HG02610 (cell line): ENCODE measurements at regions not wholly inside any gene's neighbourhood (a gene's known extent, or its start where the extent isn't known, plus 50 kb on each side); places are given as distances from the start of the nearest gene placed in this dataset.

Source experiments
- ATAC-seq: cut with Tn5 transposase; IDR thresholded peaks from one replicate; pipeline ENCODE4 v1.9.1; 2021; ENCODE audit warnings: mild to moderate bottlenecking, moderate library complexity; ENCODE audit not compliant: unreplicated experiment

GRCh38 chr11:80082406-80082805 lies 641.6 kb upstream of the TENM4 start:
- no peak for ATAC-seq

DNA sequence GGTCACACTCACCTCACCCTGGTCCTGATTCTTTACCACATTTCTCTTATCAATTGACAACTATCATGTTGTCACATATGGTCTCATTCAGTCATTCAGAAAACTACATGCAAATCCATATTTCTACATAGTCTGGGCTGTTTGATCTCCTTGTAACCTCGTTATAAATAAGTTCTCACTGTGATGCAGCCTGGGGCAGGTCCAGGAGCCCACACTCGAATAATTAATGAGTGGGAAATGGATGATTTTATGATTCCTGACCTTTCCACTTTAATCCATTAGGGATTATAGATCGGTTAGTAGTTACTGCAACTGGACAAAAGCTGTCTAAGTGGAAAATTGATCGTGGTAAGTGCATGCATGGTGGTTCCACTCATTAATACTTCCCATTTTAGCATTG lies 636.3 kb upstream of the TENM4 start:
- no peak for ATAC-seq

DNA sequence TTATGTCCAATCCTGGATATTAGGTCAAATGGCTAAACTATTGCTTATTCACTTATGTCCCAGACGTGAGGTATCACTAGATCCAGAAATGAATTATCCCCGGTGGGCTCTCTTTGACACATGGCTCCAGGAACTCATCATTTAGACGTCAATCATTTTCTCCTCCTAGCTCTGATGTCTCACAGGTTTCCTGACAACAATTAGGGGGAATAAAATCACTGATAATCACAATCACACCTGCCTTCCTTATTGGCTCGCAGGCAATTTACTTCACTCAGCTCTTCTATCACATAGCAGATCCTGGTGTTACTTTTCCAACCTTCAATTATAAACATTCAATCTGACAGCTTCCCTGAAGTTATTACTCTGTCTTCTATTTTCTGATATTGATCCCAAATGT lies 634.0 kb upstream of the TENM4 start:
- ATAC-seq = no peak

GRCh38 chr11:80066291-80066690 lies 625.5 kb upstream of the TENM4 start:
- ATAC-seq = no peak

DNA sequence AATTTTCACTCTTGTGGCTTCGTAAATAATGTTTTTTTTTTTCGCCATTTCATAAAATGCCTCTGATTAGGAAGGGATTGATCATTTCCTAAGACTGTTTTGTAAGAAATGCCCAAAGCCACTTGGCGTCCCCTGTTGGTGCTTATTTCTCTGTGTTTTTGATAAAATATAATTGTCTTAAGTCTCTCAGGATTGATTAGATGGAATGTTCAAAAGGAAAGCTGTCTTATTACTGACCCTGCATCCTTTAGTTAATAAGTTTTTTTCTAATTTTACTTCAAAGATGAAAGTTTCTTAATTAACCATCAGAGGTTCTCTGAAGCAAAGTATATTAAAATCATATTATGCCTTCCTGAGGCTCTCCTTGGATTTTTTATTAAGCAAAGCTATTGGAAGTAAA lies 624.3 kb upstream of the TENM4 start:
- no peak for ATAC-seq

GRCh38 chr11:80061056-80061455 lies 620.2 kb upstream of the TENM4 start:
- no peak for ATAC-seq

DNA sequence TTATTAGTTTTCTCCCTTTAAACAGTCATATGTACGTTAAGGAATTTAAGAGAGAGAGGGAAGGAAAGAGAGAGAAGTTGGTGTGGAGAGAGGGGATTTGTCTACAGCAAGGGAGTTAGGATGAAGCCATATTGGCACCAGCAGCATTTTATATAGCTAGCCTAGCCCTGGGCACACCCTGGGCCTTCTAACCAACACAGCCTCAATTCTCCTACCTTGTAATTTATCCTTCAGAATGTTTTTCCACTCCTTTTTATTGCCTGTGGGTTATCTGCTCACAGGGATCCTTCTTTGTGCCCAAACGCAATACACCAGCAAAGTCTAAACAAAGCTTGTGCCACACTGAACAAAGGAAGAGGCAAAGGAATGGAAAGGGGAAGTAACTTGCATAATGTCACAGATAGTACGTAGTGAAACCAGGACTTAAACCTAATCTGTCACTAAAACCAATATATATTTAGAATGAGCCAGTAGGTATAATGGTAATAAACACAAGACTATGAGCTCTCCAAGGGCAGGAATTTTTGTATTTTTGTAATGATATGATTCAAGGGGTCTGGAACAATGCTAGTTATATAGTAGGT lies 613.8 kb upstream of the TENM4 start:
- ATAC-seq = no peak

- ATAC-seq = no peak
These were observed 607.7 kb upstream of the TENM4 start for GRCh38 chr11:80048513-80048912.

GRCh38 chr11:80041136-80042000 lies 600.5 kb upstream of the TENM4 start:
- ATAC-seq = no peak

DNA sequence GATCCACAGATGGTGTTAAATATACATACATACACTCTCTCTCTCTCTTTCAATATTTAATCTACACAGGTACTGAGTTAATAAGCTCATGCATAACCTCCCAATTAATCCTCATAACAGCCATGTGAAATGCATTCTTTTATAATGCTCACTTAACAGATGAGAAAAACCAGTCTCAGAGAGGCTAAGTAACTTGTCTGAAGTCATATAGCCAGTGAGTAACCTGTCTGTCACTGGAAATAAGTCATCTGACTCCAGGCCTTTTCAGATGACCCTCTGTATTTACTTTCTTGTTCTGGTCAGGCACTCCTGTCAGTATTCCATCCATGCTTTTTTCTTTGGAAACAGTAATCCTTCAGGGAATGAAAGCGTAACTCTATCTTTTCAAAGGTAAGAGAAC lies 594.0 kb upstream of the TENM4 start:
- ATAC-seq = no peak

GRCh38 chr11:80031014-80031600 lies 590.3 kb upstream of the TENM4 start:
- ATAC-seq = no peak

GRCh38 chr11:80028998-80029397 lies 588.2 kb upstream of the TENM4 start:
- no peak for ATAC-seq

DNA sequence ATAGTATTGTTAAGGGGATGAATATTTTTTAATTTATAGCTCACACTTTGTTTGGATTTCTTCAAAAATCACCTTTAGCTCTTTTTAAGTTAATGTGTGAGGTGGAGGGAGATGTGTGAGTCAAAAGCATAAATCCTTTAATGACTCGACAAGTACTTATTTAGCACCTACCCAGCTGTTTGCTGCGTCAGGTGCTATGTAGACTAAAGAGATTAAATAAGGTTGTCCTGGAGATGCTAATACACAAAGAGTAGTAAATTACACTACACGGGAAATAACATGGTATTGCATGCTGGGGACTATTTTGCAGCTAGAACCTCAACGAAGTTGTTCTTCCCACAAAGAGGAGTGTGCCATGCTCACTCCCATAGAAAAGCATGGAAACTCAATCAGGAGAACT lies 583.3 kb upstream of the TENM4 start:
- ATAC-seq = peak; percentile 65

DNA sequence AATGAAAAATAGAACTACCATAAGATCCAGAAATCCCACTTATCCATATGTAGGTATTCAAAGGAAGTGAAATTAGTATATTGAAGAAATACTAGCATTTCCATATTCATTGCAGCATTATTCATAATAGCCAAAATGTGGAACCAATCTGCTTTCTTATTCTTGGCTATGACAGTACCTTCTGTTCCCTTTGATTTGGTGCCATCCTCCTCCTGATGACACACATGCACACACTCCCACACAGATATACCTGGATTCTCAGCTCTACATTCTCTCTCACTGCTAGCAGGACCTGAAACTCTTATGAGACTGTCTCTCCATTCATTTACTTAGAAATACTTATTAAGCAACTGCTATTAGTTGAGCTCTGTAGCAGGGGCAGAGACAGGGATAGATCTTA lies 582.6 kb upstream of the TENM4 start:
- no peak for ATAC-seq

- ATAC-seq = no peak
These were observed 569.7 kb upstream of the TENM4 start for GRCh38 chr11:80010536-80010935.

DNA sequence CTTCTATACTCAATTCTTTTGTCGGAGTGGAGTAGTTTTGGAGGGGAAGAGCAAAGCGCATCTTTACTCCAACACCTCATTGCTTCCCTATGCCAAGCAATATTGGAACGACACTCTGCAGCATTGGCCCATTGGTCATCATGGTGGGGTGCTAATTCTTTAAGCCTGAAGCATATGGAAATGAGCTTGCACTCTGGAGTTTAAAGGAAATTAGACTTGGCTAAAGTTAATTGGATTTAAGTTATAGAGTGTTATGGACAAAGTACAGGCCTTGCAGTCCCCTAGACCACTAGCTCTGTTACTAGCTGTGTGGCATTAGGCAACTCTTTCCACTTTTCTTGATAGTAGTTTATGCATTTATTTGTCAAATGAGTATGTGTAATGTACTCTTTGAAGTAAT lies 568.3 kb upstream of the TENM4 start:
- ATAC-seq = no peak

GRCh38 chr11:80007616-80008015 lies 566.8 kb upstream of the TENM4 start:
- no peak for ATAC-seq

- no peak for ATAC-seq
These were observed 549.3 kb upstream of the TENM4 start for GRCh38 chr11:79990141-79990540.

DNA sequence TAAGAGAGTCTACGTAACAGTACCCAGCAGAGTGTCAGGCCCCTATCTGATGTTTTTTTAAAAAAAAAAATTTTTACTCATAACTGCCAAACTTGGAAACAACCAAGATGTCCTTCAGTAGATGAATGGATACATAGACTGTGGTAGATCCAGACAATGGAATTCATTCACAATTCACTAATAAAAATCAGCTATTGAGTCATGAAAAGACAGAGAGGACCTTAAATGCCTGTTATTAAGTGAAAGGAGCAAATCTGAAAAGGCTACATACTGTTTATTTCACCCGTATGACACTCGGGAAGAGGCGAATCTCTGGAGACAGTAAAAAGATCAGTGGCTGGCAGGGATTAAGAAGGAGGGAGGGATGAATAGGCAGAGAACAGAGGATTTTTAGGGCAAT lies 541.4 kb upstream of the TENM4 start:
- ATAC-seq = no peak

DNA sequence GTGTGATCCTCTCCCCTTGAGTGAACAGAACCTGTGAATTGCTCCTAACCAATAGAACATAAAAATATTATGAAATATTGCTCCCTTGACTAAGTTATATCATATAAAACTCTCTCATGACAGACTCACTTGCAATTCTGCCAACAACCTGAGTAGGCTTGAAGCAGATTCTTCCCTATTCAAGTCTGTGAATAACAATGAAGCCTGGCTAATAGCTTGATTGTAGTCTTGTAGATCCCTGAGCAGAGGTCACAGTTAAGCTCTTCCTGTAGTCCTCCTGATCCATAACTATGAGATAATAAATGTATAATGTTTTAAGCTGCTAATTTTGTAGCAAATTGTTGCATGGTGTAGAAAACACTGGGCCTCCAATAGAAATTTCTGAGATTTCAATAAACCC lies 540.1 kb upstream of the TENM4 start:
- no peak for ATAC-seq

DNA sequence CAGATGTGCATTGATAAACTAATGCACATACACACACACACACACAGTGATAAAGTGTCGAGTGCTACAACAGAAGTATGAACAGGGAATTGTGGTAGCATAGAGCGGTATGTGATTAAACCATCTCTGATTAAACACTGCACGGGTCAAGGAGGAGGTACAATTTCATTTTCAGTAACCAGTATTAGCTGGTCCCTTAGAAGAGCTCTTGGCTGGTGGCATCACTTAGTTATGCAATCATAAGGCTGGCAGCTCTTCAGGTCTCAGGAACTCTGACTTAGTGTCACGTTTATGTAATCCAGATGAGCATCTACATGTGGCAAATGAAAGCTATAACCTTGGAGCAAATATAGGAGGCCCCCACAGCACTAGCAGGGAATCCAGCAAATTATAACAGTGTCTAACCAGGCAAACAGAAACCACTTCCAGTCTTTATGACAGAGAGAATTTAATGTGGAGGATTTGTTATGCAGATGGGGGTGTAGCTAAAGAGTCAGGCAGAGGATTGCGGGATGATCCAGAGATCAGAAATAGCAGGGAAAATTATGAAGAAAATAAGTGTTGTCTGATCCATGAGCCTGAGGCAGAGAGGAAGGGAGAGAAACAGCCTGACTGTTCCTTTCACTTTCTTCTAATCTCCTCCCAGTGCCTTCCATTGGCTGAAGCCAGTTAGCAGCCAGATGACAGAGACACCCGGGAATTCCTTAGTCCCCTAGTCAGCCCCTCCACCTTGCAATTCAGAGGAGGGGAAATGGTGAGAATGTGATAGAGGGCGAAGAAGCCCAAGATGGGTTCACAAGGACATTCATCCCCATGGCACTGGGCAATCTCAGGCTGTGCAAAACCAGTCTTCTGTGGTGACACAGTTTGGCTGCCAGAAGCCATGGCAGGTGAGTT lies 533.1 kb upstream of the TENM4 start:
- ATAC-seq = no peak
